HG03575 (cell line): ENCODE measurements at regions not wholly inside any gene's neighbourhood (a gene's known extent, or its start where the extent isn't known, plus 50 kb on each side); places are given as distances from the start of the nearest gene placed in this dataset.

ENCODE experiments used
- ATAC-seq: cut with Tn5 transposase; IDR thresholded peaks from one replicate; pipeline ENCODE4 v1.9.1; 2021; ENCODE audit not compliant: unreplicated experiment, insufficient number of reproducible peaks, low FRiP score; ENCODE audit errors: extremely low read depth

DNA sequence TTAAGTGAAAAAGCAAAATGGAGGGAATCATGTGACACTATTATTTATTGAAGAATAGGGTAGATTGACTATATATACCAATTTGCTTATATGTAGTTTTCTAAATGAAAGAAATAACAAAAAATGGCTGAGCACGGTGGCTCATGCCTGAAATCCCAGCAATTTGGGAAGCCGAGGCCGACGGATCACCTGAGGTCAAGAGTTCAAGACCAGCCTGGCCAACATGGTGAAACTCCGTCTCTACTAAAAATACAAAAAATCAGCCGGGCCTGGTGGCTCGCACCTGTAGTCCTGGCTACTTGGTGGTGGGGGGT lies 59.3 kb upstream of the MYCN start:
- no peak for ATAC-seq

DNA sequence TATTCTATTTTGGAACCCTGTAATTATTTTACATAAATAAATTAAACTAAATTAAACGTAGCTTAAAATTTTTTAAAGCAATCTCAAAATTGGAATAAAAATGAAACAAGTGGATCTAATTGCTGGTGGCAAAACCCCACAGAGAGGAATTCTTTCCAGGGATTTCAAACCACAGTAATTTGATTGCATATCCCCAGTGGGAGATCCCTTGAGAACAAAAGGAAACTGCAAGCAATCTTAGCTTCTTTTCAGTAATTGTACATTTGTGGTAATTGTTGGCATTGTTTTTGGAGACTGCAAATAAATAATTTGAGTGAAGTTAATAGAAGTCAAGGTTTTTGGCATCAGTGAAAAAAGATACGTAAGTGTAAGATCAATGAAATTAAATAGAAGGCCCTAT lies 58.7 kb upstream of the MYCN start:
- ATAC-seq: no peak

DNA sequence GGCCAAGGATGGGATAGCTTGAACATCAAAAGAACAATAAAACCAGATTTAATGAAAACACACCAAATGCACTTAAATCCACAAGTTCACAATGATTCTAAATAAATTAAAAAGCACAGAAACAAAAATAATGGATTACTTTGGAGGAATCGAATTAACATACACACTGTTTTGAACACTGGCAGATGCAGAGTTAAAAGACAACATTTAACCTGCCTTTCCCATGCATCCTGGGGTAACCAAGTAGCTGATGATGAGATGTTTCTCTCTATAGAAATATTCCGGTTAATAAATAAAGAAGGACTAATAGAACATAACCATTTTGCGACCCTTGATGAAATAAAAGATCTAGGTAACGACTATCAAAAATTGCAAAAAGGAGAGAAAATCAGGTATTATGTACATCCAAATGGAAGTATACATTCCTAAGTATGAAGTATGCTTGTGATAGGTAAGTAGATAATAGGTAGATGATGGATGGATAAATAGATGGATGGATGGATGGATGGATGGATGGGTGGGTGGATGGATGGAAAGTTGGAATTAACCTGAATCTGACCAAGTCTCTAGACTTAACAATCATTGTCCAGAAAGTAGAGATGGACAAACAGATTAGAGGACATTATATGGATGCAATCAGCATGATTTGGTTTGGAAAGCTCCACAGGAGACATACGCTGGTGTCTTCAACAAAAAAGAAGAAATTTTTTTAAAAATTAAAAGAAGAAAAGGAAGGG lies 57.4 kb upstream of the MYCN start:
- ATAC-seq: no peak

- ATAC-seq: no peak
Observed at GRCh38 chr2:15883684-15884083, 56.7 kb upstream of the MYCN start.

DNA sequence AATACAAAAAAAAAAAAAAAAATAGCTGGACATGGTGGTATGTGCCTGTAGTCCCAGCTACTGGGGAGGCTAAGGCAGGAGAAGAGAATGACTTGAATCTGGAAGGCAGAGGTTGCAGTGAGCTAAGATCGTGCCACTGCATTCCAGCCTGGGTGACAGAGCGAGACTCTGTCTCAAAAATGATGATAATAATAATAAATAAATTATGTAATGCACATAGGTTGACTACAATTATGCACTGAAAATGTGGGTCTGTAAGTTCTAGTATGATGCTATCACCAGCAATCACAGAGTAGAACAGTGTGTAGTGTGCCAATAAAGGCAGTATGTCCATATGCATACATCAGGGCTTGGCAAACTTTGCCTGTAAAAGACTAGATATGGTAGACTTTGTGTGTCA lies 55.6 kb upstream of the MYCN start:
- ATAC-seq: no peak

DNA sequence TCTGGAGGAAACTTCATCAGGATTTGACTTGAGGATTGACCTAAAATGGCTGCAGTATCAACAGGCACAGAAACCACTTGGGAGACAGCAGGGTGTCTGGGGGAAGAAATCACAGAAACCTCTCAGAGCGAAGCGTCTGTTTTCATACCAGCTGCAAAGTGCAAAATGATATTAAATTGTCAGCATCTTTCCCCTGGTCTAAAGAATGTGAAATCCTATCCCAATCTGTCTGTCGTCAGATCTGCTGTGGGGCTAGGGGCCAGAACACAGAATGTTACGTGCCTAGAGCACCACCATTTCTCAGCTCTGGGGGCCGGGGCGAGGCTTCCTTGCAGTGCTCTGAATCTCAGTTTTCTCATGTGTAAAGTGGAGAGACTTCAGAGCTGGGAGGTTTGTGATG lies 54.1 kb upstream of the MYCN start:
- no peak for ATAC-seq

- ATAC-seq: no peak
Observed at GRCh38 chr2:15889442-15890123, 50.8 kb upstream of the MYCN start.

GRCh38 chr2:15890124-15890754 lies 50.1 kb upstream of the MYCN start:
- ATAC-seq: no peak
